GM12878 (cell line): ENCODE measurements at regions not wholly inside any gene's neighbourhood (a gene's known extent, or its start where the extent isn't known, plus 50 kb on each side); places are given as distances from the start of the nearest gene placed in this dataset.

Source experiments
- ATAC-seq: fragments of 200-7000 bp; cut with Tn5 transposase; 3 replicates; pipeline ENCODE4 v1.9.1; 2020; ENCODE audit warnings: mild to moderate bottlenecking, moderate library complexity
- BruUV-seq: library from RNA; stranded (reverse); fragments of 400-500 nt; replicated peaks from 2 replicates; lab custom pipeline; 2021; lab: Mats Ljungman, UMichigan
- CTCF ChIA-PET: fragments of 300-600 bp; sonication (Branson Sonifier 250); formaldehyde crosslinking; extraction: SDS; loops from one replicate; lab custom pipeline; 2021; ENCODE audit warnings: inconsistent platforms; lab: Yijun Ruan, JAX
- POLR2A ChIA-PET: fragments of 350-600 bp; formaldehyde crosslinking; extraction: SDS; loops from one replicate; lab custom pipeline; 2021; ENCODE audit warnings: inconsistent platforms; lab: Charles Lee
- RAD21 ChIA-PET: fragments of 300-600 bp; sonication (Branson Sonifier 250); formaldehyde crosslinking; loops from one replicate; lab custom pipeline; 2023; ENCODE audit warnings: antibody characterized with exemption; ENCODE audit not compliant: unreplicated experiment; lab: Charles Lee
- SMC1A ChIA-PET: fragments of 300-600 bp; sonication (Branson Sonifier 250); formaldehyde crosslinking; loops from one replicate; lab custom pipeline; 2023; ENCODE audit not compliant: unreplicated experiment, uncharacterized antibody; lab: Charles Lee
- DNase-seq: peaks from one replicate; pipeline ENCODE4 v3.0.0-alpha.2; 2011; ENCODE audit warnings: low read depth, low spot score
- FAIRE-seq: peaks from 3 replicates; lab custom pipeline; 2011; peaks lifted over from hg19 to GRCh38; lab: Jason Lieb, UNC
- H2AFZ ChIP-seq: 2 replicates; pipeline ENCODE4 v1.6.0; 2011; ENCODE audit warnings: low read depth, low read length, control low read depth; ENCODE audit not compliant: control insufficient read depth
- H3K27ac ChIP-seq: 2 replicates; pipeline ENCODE4 v1.5.1; 2011; ENCODE audit warnings: control low read depth; ENCODE audit not compliant: control insufficient read depth, insufficient read depth
- H3K27me3 ChIP-seq, 2 experiments: replicated peaks in 1 of 2; 2 replicates each; pipeline versions ENCODE4 v1.6.0 to v1.6.1; 2011; ENCODE audit warnings: low read length in 1 of 2; ENCODE audit not compliant: control insufficient read depth in 2 of 2, insufficient read depth in 2 of 2
- H3K36me3 ChIP-seq, 2 experiments: 2 replicates each; pipeline ENCODE4 v1.5.1; 2011; ENCODE audit warnings: low read length in 1 of 2; ENCODE audit not compliant: control insufficient read depth in 2 of 2, insufficient read depth in 2 of 2
- H3K4me1 ChIP-seq: 2 replicates; pipeline ENCODE4 v1.6.1; 2011; ENCODE audit warnings: mild to moderate bottlenecking, low read length, moderate library complexity, mixed read lengths; ENCODE audit not compliant: control insufficient read depth, insufficient read depth
- H3K4me2 ChIP-seq: 2 replicates; pipeline ENCODE4 v1.6.0; 2011; ENCODE audit warnings: control low read depth; ENCODE audit not compliant: control insufficient read depth, insufficient read depth
- H3K4me3 ChIP-seq: fragments of 200-600 bp; sonication (generic); 2 replicates; pipeline ENCODE4 v1.5.1; 2016
- H3K79me2 ChIP-seq: 2 replicates; pipeline ENCODE4 v1.6.0; 2011; ENCODE audit warnings: low read length; ENCODE audit not compliant: control insufficient read depth, insufficient read depth
- H3K9ac ChIP-seq: 2 replicates; pipeline ENCODE4 v1.8.0; 2011; ENCODE audit warnings: low read length, control low read depth, mixed read lengths; ENCODE audit not compliant: control insufficient read depth, insufficient read depth
- H3K9me3 ChIP-seq: replicated peaks from 3 replicates; pipeline ENCODE4 v1.5.1; 2011; ENCODE audit warnings: mild to moderate bottlenecking, low read length; ENCODE audit not compliant: control insufficient read depth, insufficient read depth
- H4K20me1 ChIP-seq: 2 replicates; pipeline ENCODE4 v1.6.0; 2011; ENCODE audit not compliant: control insufficient read depth, insufficient read depth
- BHLHE40 ChIP-seq, 2 experiments: fragments of 450-650 bp in 1 of 2; IDR thresholded peaks; 2 replicates each; pipeline ENCODE4 v1.6.1; 2011 to 2017; ENCODE audit warnings: low read depth in 2 of 2, borderline replicate concordance in 1 of 2, improper control_type of control experiment in 1 of 2, low read length in 1 of 2, mild to moderate bottlenecking in 1 of 2
- GABPA ChIP-seq: IDR thresholded peaks from 2 replicates; pipeline ENCODE4 v1.6.1; 2014; ENCODE audit warnings: antibody characterized with exemption, low read depth, mild to moderate bottlenecking, inconsistent platforms
- MTA3 ChIP-seq: IDR thresholded peaks from 2 replicates; pipeline ENCODE4 v1.6.1; 2012; ENCODE audit warnings: low read length, inconsistent platforms, borderline replicate concordance
- MYB ChIP-seq: fragments of 150-350 bp; IDR thresholded peaks from 2 replicates; pipeline ENCODE4 v1.6.1; 2014; ENCODE audit warnings: mild to moderate bottlenecking, low read depth, low read length, borderline replicate concordance
- NR2C2 ChIP-seq: IDR thresholded peaks from 2 replicates; pipeline ENCODE4 v1.6.1; 2011; ENCODE audit warnings: borderline replicate concordance, low read depth; ENCODE audit not compliant: control insufficient read depth, insufficient read length
- RAD51 ChIP-seq: fragments of 450-650 bp; IDR thresholded peaks from 2 replicates; pipeline ENCODE4 v1.6.1; 2016; ENCODE audit warnings: moderate library complexity, mild to moderate bottlenecking, inconsistent platforms
- RUNX3 ChIP-seq: IDR thresholded peaks from 2 replicates; pipeline ENCODE4 v1.6.1; 2012; ENCODE audit warnings: low read length, inconsistent platforms
- SIN3A ChIP-seq: IDR thresholded peaks from 2 replicates; pipeline ENCODE4 v1.6.1; 2012; ENCODE audit warnings: low read depth, low read length, improper control_type of control experiment
- SMAD5 ChIP-seq: IDR thresholded peaks from 2 replicates; pipeline ENCODE4 v1.6.1; 2016; ENCODE audit warnings: antibody characterized with exemption, low read depth
- SUPT20H ChIP-seq: IDR thresholded peaks from 2 replicates; pipeline ENCODE4 v1.6.1; 2011; ENCODE audit warnings: low read depth, mild to moderate bottlenecking, low read length, moderate library complexity, borderline replicate concordance; ENCODE audit not compliant: control insufficient read depth
- ZBTB40 ChIP-seq: fragments of 450-650 bp; IDR thresholded peaks from 2 replicates; pipeline ENCODE4 v1.6.1; 2016; ENCODE audit warnings: mild to moderate bottlenecking, moderate library complexity, borderline replicate concordance
- WGBS: methylation state at CpG from one replicate; pipeline ENCODE4 v1.1.6; 2016; ENCODE audit warnings: low lambda C conversion rate; ENCODE audit not compliant: insufficient replicate concordance, insufficient coverage; ENCODE audit errors: missing lambda C conversion rate; 5-methylcytosine and 5-hydroxymethylcytosine counted together
- in situ Hi-C: fragments of 300-500 bp; cut with MboI; formaldehyde crosslinking; loops from 9 replicates; pipeline ENCODE4 v1.14.3; 2018; ENCODE audit warnings: mixed read lengths
- intact Hi-C: fragments of 100-400 bp; cut with micrococcal nuclease; formaldehyde crosslinking; loops from one replicate; pipeline ENCODE4 v1.14.2; 2022; ENCODE audit not compliant: unreplicated experiment
- TF ChIP-seq, protein P1 (sequence below): IDR thresholded peaks from 2 replicates; pipeline ENCODE4 v1.6.1; 2011; ENCODE audit warnings: low read depth, mild to moderate bottlenecking, low read length, moderate library complexity, borderline replicate concordance; ENCODE audit errors: extremely low read depth

DNA sequence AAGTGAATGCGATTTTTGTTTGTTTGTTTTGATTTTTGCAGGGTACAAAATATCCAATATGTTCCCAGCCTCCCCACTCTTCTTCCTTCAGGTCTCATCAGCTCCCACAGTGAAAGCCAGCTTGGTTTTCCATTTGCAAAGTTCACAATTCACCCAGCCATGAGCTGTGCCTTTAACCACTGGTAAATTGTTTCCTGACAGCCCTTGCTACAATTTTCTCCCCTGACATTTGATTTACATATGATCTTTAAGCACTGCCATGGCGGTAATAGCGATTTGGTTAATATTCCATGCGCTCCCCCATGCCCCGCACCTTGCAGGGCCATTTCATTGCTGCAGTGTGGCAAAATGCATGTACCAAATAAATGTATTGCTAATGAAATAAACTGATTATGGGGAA lies 385.9 kb downstream of the MIAT start:
- intact Hi-C loops (no loop called here), in situ Hi-C loops (no loop called here)
- Histone ChIP-seq H3K4me1 (no peaks in the 10 kb centered on the region), H3K9me3 (no peaks in the 10 kb centered on the region), H3K4me2 (no peak overlapping the region), H3K4me3 (no peak overlapping the region), H2AFZ (no peak overlapping the region), H3K9ac (no peak overlapping the region), H3K79me2 (no peaks in the 10 kb centered on the region), H3K27me3 (no peaks in the 10 kb centered on the region), H3K27ac (no peak overlapping the region), H4K20me1 (no peaks in the 10 kb centered on the region), H3K36me3 (no peaks in the 10 kb centered on the region)
- BruUV-seq = no TSS peak
- WGBS = 28% methylated on average over 5 of the region's 5 CpGs
- CTCF ChIA-PET = no interaction called here
- DNase-seq (no peak), FAIRE-seq (no peak), ATAC-seq (no peak)
- TF ChIP-seq MYB = no peak
- no peak for TF ChIP-seq SUPT20H
- TF ChIP-seq SIN3A = no peak
- TF ChIP-seq, protein P1, sequence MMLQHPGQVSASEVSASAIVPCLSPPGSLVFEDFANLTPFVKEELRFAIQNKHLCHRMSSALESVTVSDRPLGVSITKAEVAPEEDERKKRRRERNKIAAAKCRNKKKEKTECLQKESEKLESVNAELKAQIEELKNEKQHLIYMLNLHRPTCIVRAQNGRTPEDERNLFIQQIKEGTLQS = no peak
- TF ChIP-seq MTA3 = no peak
- no peak for TF ChIP-seq SMAD5
- no peak for TF ChIP-seq ZBTB40
- TF ChIP-seq GABPA = no peak
- TF ChIP-seq RAD51 = no peak
- TF ChIP-seq NR2C2 = no peak
- no peak for TF ChIP-seq RUNX3
- no peak for TF ChIP-seq BHLHE40 (IDR thresholded peaks at IDR 0.05; ENCODE audit: borderline replicate concordance in 1 of 2, low read depth in 2 of 2, low read length in 1 of 2)
- RAD21 ChIA-PET = no interaction called here
- POLR2A ChIA-PET = no interaction called here
- SMC1A ChIA-PET = no interaction called here
